Spleen (tissue), 7 donors: ENCODE measurements at regions not wholly inside any gene's neighbourhood (a gene's known extent, or its start where the extent isn't known, plus 50 kb on each side); places are given as distances from the start of the nearest gene placed in this dataset.

ENCODE experiments used
- POLR2A ChIP-seq, 3 donors: fragments of 450-650 bp; IDR thresholded peaks; one replicate each; pipeline ENCODE4 v1.5.1; 2017; ENCODE audit warnings: antibody characterized with exemption in 3 of 3, mild to moderate bottlenecking in 1 of 3
- POLR2AphosphoS5 ChIP-seq, 3 donors: sonication (generic); formaldehyde crosslinking; IDR thresholded peaks; one replicate each; pipeline ENCODE4 v1.5.1; 2017; ENCODE audit warnings: antibody characterized with exemption in 3 of 3
- TF ChIP-seq, protein P1 (sequence below), 11 experiments: fragments of 200-600 bp in 7 of 11; fragments of 450-650 bp in 4 of 11; sonication (generic) in 4 of 11; IDR thresholded peaks in 8 of 11; conservative IDR thresholded peaks in 3 of 11; 1 replicate in 7 of 11; 2 replicates in 4 of 11; pipeline versions ENCODE4 v1.4.0 to v1.8.0; 2016 to 2021; ENCODE audit warnings: antibody characterized with exemption in 11 of 11, inconsistent platforms in 4 of 11, mild to moderate bottlenecking in 1 of 11
- donor health status: DM: no; HTN: no; CAD: no; lungs with moderate emphysema.
- donor health status: DM: no; HTN: no; CAD: no.
- donor health status: DM: no; HTN: no; CAD: no.

DNA sequence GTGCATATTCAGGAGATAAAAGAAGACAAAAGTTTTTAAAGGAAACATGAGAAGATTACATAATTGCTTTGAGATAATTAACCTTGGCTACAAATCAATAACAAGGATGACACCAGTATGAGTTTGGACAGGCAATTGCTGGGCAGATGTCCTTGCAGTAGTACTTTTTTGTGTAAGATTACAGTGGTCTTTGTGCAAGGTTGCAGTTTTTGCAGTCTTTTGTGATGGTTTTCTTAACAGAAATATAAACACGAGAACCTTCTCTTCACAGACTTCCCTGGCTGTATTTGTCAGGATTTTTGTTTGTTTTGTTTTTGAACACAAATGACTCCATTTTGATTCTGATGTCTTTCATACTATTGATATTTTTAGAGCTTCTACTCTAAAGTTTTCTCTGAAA, 128.3 kb upstream of the ALCAM start:
- no peak for TF ChIP-seq POLR2AphosphoS5 (IDR thresholded peaks at IDR 0.05)
- TF ChIP-seq, protein P1, sequence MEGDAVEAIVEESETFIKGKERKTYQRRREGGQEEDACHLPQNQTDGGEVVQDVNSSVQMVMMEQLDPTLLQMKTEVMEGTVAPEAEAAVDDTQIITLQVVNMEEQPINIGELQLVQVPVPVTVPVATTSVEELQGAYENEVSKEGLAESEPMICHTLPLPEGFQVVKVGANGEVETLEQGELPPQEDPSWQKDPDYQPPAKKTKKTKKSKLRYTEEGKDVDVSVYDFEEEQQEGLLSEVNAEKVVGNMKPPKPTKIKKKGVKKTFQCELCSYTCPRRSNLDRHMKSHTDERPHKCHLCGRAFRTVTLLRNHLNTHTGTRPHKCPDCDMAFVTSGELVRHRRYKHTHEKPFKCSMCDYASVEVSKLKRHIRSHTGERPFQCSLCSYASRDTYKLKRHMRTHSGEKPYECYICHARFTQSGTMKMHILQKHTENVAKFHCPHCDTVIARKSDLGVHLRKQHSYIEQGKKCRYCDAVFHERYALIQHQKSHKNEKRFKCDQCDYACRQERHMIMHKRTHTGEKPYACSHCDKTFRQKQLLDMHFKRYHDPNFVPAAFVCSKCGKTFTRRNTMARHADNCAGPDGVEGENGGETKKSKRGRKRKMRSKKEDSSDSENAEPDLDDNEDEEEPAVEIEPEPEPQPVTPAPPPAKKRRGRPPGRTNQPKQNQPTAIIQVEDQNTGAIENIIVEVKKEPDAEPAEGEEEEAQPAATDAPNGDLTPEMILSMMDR (IDR thresholded peaks at IDR 0.05 in 8 of 11, conservative IDR thresholded peaks at IDR 0.05 in 3 of 11): no peak
- no peak for TF ChIP-seq POLR2A (IDR thresholded peaks at IDR 0.05)
